Limb (tissue), 2 donors: ENCODE measurements at regions not wholly inside any gene's neighbourhood (a gene's known extent, or its start where the extent isn't known, plus 50 kb on each side); places are given as distances from the start of the nearest gene placed in this dataset.
"Not testable (repeated sequence)": the region's sequence is repeated elsewhere in the genome, so short reads cannot be mapped to it uniquely, and the experiment has no call there.

ENCODE experiments used
- DNase-seq, 2 donors: peaks; one replicate each; pipeline ENCODE4 v3.0.0-alpha.2; 2016; ENCODE audit errors: extremely low spot score in 2 of 2

DNA sequence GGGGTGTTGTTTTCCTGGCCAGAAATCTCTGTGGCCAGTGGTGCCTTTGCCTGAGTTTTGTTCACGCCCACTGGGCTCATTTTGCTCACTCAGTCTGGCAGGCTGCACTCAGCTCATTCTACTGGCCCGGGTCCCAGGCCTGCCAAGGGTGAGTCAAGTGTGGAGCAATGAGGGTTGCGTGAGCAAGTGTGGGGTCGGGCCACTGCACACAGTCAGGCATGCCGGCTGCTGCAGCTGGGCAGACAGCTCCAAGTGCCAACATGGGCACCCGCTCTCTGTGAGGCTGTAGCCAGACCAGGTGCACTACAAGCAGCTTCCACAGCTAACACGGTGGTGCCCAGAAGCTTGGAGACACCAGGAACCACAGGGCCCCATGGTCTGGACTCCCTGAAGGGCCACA, 801.1 kb upstream of the RAB6C start:
- DNase-seq: no peak

DNA sequence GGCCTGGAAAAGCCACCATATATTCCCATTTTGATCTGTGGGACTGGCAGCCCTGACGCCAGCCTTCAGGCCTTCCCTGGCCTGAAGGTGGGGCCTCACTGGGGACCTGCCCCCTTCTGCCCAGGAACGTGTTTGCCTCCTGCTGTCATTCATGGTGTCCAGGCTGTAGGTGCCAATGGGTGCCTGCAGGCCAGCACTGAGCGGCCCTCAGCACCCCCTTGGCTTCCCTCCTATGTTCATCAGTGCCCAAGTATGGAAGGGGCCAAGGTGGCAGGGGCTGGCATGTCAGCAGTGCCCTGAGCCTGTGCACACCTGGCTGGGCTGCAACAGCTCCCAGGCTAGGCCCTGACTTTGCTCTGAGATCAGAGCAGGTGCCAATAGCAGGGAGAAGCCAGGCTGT, 800.3 kb upstream of the RAB6C start:
- no peak for DNase-seq

DNA sequence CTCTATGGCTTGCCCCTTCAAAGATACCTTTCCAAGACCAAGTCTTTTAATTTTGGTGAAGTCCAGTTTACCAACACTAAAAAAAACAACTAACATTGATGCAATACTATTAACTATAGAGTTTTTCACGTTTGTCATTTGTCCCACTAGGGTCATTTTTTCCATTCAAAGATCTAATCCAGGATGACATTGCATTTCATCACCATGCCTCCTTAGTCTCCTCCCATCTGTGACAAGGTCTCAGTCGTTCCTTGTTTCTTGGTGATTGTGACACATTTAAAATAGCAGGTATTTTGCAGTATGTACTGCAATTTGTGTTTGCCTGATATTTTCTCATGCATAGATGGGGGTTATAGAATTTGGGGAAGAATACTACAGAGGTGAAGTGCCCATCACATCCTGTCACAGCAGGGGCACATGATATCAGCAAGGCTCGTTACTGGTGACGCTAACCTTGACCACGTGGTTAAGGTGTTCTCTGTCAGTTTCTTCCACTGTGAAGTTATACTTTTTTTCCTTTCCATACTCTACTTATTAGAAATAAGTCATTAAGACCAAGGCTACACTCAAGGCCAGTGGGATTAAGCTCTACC, 799.2 kb upstream of the RAB6C start:
- no peak for DNase-seq

DNA sequence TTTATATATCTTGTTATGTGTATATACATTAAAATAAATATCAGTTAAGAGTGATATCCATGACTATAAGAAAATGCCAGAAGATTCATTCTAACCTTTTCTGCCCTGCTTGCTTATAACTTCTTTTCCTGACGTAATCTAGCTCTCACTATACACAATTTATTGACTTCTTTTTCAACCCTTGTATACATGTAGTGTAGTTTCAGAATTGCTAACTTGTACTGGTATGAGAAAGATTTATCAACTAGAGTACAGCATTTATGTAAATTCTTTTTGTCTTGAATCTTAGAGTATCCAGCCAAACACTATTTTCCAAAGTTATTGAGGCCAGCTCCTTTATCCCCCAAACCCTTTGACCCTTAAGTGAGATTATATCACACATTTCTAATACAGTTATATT, 798.0 kb upstream of the RAB6C start:
- no peak for DNase-seq

DNA sequence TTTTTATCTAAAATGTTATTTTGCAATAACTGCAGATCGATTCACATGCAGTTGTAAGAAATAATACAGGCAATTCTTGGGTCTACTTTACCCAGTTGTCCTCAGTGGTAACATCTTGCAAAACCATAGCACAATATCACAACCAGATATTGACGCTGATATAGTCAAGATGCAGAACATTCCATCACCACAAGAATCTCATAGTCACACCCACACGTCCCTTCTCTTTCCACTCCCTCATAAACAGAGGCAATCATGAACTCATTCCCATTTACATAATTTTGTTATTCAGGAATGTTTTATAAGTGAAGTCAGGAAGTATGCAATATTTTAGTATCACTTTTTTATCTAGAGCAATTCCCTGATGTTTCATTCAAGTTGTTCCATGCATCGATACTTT, 797.5 kb upstream of the RAB6C start:
- DNase-seq: no peak

DNA sequence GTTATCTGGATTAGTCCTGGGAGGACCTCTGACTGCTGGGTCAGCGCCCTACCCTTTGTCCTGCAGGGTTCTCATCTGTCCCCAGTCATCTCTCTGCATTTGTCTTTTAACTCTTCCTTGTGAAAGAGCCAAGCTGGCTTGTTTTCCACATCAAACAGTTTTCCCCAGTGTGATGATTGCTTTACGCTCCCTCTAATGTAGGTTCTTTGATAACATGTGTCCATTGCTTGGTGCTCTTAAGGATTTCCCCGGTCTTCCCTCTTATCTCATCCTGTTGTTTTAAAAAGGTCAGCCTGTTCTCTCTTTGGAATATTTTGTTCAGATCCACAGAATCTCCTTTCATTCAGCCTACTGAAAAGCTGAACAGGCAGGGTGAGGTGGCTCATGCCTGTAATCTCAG, 792.1 kb upstream of the RAB6C start:
- DNase-seq: no peak

DNA sequence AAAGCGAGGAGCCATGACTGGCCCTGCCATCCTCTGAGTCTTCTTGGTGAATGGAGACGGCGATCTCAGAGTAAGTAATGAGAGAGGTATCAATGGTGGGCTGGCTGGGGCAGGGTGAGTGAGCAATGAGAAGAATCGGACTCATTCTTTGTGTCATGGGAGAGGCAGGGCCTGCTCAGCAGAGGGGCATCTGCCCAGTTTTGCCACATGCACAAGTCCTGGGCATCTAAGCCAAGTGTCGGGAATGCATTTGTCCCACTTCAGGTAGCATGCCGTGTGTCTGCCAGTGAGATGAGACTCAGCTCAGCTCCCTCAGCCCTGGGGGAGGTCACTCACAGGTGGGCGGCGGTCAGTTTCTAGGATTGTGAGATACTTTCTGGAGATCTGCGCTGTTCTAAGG, 791.0 kb upstream of the RAB6C start:
- DNase-seq: no peak

DNA sequence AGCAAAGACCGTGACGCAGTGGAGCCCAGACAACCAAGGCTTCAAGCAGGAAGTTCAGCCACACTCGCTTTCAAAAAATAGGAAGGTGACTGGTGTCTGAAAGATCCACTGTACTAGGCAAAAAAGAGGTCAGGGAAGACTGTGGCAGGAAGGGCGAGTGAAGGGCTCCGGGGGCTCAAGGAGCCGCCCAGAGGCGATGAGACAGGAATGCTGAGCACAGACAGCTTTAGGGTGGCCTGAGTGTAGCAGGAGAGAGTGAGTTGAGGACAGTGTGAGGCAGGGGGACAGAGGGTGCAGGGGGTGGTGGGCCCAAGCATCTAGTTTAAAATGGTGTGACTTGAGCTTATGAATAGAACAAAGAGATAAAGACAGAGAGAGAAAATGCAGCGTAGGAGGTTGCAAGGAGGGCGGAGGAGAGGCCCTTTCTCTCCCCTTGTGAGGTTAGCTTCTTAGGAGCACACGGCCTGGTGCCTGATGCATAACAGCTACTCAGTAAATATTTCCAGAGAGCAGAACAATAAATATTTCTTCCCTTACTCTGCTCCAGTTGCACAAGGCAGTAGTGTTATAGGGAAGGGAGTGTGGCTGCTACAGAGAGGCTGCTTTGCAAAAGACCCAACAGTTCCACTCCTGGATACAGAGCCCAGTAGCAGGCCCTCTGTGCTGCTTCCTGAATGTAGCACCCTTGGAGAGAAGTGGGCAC, 789.7 kb upstream of the RAB6C start:
- no peak for DNase-seq

DNA sequence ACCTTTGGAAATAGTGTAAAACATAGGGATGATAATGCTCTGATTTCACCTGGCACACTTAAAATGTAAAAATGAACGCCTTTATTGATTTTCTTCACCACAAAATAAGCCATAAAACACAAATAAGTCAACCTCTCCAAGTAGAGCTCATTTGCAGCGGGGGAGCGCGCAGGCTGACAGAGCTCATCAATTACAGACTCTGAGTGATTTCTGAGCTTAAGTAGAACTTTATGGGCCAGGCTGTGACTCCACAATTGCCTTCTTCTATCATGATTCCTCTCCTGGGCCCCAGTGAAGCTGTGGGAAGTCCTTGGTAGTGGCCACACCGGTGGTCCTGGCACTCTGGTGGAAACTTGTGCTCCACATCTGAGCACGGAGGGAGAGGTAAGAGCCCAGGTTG, 789.0 kb upstream of the RAB6C start:
- no peak for DNase-seq

DNA sequence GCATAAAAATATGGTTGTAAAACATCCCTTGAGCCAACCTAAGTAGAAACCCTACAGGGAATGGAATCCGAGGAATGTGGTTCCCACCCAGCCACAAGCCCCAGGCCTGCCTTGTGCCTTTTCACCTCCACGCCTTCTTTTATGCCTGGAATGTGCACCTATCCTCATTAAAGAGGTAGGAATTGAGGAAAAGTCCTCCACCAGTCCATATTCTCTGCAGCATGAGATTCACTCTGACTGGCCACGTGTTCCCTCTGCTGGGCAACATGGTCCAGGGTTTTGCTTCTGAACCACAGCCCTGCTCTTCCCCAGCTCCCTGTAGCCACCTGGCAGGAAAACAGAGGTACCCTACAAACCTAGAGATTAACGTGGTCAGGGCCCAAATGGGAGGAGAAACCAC, 787.9 kb upstream of the RAB6C start:
- DNase-seq: no peak

DNA sequence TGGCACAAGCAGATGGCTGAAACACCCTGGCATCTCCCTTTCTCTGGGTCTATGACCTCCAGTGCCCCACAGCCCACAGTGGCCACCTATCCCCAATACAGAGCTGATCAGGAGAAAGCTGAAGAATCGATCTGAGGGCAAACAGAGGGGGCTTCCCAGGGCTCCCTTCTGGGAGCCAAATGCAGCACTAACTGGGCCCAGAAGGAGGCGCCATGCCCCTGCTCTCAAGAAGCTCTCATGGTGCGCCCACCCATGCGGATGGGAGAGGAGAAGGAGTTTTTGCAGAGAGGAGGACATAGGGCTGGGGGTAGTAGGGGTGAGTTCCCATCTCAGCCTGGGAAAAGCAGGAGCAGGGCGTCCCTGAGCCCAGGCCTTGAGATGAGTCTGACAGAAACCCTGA, 787.3 kb upstream of the RAB6C start:
- no peak for DNase-seq

DNA sequence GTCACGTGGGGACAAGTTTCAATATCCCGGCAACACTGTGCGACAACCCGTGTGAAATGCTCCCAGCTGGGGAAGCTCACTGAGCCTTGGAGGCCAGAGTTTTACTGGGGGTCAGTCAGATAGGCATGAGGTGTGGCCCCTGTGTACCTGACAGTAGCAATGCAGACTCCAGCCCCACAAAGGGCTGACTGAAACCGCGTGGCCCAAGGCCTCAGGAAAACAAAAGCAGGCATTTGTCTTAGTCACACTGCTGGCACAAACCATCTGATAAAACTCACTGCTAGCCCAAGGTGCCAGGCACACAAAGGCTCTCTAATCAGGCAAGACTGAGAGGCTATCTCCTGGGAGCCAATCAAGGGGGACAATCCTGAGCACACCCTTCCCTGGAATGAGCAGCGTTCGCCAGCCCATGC, 786.6 kb upstream of the RAB6C start:
- DNase-seq: no peak

DNA sequence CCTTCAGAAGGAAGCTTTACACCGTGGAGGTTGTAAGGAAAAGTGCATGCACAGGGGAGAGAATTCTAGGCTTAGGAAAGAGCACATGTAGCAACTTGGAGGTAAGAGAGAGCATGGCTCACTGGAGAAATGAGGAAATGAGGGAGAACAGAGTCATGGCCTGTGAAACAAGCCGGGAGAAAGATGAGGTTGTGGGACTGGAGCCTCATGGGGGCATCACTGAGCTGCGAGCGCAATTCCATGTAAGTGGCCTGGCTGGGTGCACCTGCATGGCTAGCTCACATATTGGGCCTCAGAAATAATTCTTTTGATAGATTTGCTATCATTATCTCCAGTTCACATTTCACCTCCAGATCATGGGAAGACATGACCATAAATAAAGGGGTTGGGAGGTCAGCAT, 785.5 kb upstream of the RAB6C start:
- no peak for DNase-seq

DNA sequence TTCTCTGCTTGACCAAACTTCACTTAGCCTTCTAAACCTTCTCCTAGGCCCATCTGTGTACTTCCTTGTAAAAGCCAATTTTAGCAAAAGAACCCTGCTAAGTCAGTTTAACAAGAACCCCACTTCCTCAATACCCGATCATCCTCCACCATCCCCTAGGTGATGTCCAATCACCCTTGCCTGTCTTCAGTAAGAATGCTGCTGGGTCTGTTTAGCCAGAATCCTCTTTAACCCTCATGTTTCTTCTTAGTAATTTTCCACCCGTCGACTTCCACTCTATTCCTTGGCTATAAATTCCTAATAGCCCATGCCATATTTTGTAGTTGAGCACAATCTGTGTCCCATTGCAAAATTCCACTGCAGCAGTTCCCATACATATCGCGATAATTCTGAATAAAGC, 780.0 kb upstream of the RAB6C start:
- DNase-seq: no peak

DNA sequence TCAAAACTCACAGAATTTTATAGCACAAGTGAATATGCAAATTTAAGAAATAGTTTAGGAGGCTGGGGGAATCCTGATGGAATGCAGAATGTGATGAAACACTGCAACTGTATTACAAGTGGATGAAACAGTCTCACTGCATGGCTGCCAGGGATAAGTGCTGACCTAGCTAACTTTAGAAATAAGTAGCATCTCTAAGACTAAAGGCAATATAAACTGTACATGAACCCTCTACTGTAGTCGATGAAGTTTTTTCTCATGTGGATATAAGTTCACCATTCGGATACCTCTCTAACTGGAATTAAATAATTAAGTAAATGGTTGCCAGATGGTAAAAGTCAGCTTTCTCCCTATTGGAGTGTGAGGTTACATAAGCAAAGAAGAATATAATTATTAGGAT, 777.8 kb upstream of the RAB6C start:
- DNase-seq: peak in 1 of 2 donors; percentile 7

DNA sequence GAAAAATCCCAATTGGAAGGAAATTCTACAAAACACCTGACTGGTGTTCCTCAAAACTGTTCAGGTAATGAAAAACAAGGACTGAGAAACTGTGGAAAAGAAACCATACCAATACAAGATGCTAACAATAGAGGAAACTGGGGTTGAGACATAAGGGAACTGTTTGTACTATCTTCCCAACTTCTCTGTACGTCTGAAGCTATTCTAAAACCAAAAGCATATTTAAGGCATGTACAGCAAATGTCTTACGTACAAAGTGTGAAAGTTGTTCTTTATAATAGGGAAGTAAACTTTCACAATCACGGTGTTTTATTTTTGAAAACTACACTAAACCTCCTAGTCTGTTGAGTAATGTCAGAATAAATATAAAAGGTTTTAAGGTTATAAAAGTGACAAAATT, 776.1 kb upstream of the RAB6C start:
- DNase-seq: no peak

DNA sequence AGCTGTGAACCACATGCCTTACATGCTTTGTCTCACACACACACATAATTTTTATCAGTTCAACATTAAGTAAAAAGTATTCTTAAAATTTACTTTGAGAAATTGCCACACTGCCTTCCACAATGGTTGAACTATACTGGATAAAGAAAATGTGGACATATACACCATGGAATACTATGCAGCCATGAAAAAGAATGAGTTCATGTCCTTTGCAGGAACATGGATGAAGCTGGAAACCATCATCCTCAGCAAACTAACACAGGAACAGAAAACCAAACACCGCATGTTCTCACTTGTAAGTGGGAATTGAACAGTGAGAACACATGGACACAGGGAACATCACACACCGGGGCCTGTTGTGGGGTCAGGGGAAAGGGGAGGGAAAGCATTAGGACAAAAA, 774.9 kb upstream of the RAB6C start:
- DNase-seq: not testable (repeated sequence)

DNA sequence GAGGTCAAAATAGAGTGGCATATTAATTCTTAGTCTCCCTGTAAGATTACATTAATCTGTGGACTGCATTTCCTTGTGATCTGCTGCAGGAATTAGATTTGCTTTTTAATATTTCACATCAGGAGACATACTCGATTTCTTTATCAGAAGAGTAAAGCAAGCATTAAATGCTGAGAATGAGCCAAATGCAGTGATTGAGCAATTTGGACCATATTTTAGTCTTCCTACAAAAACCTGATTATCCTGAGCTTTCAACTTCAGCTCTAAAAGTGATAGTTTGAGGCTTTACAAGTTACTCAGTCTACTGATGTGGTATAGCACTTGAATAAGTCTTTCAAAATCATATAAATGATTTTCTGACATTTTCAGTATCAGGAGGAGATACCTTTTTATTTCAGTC, 774.3 kb upstream of the RAB6C start:
- no peak for DNase-seq

DNA sequence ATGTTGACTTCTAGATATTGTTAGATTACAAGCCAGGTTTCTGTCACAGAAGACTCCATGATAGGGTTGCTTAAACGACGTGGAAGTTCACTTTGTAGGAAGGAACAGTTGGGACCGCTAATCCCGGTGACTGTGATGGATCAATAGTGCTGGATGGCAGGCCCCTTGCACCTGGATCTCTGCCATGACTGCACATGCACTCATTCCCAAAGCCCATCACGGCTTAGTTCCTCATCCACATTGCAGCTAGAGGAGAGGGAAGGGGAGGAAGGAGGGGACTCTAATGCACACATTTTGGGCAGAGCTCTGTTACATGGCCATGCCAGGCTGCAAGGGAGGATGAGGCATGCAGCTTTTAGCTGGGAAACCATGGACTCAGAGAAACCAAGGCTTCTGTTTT, 773.7 kb upstream of the RAB6C start:
- DNase-seq: no peak

DNA sequence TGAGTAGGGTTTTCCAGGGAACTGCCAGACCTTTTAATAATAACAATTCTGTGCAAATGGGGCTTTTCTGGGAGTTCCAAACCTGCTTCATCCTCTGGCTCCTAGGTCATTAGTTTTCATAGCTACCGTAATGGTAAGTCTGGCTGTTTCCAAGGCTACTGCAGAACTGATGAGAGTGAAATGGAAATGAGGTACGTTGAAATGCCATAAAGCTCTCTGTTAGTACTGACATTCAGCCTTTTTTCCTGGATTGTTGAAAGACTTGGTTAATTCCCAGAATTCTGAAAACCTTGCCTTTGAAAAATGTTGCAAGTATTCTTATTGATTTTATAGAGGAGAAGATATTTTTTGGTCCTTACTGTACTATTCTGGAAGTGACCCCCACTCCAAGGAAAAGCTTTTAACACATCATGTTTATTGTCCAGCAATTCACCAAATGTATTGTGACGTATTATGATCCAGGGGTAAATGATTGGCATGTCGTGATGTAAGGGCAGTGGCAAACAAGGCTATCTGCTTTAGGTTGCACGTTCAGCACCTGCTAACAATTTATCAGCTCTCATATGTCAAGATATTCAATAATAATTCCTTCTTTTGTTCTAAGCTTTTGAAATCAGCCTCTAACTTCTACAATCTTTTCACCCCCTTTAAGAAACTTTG, 767.0 kb upstream of the RAB6C start:
- no peak for DNase-seq

DNA sequence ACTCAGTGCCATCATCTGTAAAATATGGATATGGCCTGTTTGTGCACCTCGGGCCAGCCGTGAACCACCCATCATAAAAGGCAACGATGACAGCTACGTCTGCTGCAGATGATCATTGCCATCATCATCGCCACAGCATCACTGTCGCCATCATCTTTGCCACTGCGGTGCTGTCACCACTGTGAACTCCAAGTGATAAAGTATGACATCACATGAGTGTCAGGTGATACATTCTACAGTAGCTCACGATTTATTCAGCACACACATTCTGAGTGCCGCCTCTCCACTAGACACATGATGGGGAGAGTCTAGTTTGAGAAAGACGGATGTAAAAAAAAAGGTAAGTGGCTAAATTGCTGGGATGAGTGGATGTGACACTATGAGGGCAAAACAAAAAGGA, 755.4 kb upstream of the RAB6C start:
- no peak for DNase-seq

DNA sequence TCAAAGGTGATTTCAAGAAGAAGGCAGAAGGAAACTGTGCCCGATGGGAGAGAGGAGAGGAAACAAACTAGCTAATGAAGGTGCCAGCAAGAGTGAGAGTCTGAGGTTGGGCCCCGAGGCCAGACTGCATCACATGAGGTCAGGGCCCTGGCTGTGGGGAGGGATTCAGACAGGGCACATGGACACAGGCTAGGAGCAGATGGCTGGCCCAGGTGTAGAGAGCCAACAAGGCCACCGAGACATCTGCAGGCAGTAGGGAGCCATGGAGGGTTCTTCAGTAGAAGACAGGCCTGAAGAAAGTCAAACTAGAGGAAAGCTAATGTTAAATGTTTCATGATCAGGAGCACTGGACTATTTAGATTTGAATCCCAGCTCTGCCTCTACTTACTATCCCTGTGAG, 755.0 kb upstream of the RAB6C start:
- no peak for DNase-seq

DNA sequence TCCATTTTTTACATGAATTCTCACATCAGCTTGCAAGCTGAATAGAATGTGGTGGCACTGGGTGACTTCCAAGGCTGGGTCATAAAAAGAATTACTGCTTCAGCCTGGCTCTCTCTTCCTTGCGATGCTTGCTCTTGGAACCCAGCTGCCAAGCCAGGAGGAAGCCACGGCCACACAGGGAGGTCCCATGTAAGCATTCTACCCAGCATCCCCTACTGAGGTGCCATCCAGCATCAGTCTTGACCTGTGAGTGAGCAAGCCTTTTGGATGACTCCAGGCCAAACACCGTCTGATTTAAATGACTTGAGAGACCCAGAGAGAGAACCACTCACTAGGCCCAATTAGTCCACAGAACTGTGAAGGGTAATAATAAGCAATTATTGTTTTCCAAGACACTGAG, 750.3 kb upstream of the RAB6C start:
- DNase-seq: no peak
